ENCODE measurements at regions not wholly inside any gene's neighbourhood (a gene's known extent, or its start where the extent isn't known, plus 50 kb on each side); places are given as distances from the start of the nearest gene placed in this dataset.
"Not testable (repeated sequence)": the region's sequence is repeated elsewhere in the genome, so short reads cannot be mapped to it uniquely, and the experiment has no call there.

DNA sequence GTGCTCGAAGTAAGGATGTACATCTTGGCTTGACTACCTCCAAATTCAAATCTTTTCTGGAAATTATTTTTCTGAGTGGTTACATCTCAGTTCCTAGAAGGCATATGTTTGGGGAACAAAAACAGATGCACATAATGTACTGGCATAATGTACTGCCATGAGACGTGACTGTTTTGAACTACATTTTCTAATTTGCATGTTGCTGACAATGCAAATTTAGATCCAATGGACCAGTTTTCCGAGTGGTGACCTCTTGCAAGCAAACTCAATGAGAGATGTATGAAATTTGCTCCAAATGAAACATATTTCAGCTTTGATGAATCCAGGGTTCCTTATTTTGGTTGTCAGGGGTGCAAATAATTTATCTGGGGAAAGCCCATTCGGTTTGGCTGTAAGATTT lies 694.3 kb downstream of the GRXCR1 start:
- Histone ChIP-seq H3K9me3 (ENCODE audit: control insufficient read depth, insufficient read depth, low read length) (no peaks in the 10 kb centered on the region), H3K36me3 (ENCODE audit: control insufficient read depth, insufficient read depth, low read length) (no peaks in the 10 kb centered on the region), H3K4me1 (ENCODE audit: control insufficient read depth, insufficient read depth, low read length) (no peaks in the 10 kb centered on the region), H3K4me3 (ENCODE audit: low read length) (no peak overlapping the region), H3K27me3 (ENCODE audit: control insufficient read depth, insufficient read depth, low read length) (no peaks in the 10 kb centered on the region), H3K27ac (ENCODE audit: low read length) (no peak overlapping the region)
- DNase-seq (ENCODE audit: low read depth, low spot score) = no peak
- whole genome bisulfite sequencing (ENCODE audit: insufficient coverage, insufficient read length) = no CpG with 5 or more reads among the region's 4 CpGs

DNA sequence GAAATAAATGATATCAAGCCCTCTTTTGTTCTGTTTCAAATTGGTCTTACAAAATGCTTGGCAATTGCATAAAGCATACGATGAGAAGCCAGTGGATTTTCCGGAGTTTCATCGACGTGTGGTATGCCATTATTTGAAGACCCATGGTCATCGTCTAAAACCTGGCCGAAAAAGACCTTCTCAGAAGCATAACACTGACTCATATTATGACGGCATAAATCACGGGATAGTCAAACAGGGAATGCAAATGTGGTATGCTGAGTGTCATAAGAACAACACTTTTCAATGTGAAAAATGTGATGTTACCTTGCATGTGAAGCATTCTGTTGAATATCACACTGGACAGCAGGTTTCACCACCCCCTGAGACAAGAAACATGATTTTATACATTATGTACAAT lies 695.2 kb downstream of the GRXCR1 start:
- no peaks in the 10 kb centered on the region for H3K27me3 ChIP-seq (ENCODE audit: control insufficient read depth, insufficient read depth, low read length)
- H3K36me3 ChIP-seq (ENCODE audit: control insufficient read depth, insufficient read depth, low read length) = no peaks in the 10 kb centered on the region
- H3K9me3 ChIP-seq (ENCODE audit: control insufficient read depth, insufficient read depth, low read length) = no peaks in the 10 kb centered on the region
- WGBS (ENCODE audit: insufficient coverage, insufficient read length) = no CpG with 5 or more reads among the region's 8 CpGs
- H3K4me3 ChIP-seq (ENCODE audit: low read length) = no peak overlapping the region
- H3K27ac ChIP-seq (ENCODE audit: low read length) = no peak overlapping the region
- DNase-seq (ENCODE audit: low read depth, low spot score) = no peak
- no peaks in the 10 kb centered on the region for H3K4me1 ChIP-seq (ENCODE audit: control insufficient read depth, insufficient read depth, low read length)

DNA sequence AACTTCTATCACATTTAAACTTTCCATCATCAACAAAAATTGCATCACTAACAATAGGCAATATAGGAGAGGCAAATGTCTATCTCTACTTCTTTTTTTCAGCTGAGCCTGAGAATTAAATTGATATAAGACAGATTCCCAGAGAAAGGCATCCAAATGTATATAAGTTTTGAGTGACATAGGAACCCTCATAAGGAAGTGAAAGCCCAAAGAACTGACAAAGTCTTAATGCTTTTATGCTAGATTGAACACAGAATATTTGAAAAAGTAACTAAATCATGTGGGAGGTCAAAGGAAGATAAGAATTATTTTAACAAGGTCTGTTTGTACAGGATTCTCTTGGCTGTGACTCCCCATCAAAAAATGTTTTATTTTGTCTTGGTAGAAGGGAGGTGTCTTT lies 714.9 kb downstream of the GRXCR1 start:
- Histone ChIP-seq H3K27me3 (ENCODE audit: control insufficient read depth, insufficient read depth, low read length) (no peaks in the 10 kb centered on the region), H3K36me3 (ENCODE audit: control insufficient read depth, insufficient read depth, low read length) (no peaks in the 10 kb centered on the region), H3K4me1 (ENCODE audit: control insufficient read depth, insufficient read depth, low read length) (no peaks in the 10 kb centered on the region), H3K4me3 (ENCODE audit: low read length) (no peak overlapping the region), H3K9me3 (ENCODE audit: control insufficient read depth, insufficient read depth, low read length) (no peaks in the 10 kb centered on the region), H3K27ac (ENCODE audit: low read length) (no peak overlapping the region)
- DNase-seq (ENCODE audit: low read depth, low spot score) = no peak

DNA sequence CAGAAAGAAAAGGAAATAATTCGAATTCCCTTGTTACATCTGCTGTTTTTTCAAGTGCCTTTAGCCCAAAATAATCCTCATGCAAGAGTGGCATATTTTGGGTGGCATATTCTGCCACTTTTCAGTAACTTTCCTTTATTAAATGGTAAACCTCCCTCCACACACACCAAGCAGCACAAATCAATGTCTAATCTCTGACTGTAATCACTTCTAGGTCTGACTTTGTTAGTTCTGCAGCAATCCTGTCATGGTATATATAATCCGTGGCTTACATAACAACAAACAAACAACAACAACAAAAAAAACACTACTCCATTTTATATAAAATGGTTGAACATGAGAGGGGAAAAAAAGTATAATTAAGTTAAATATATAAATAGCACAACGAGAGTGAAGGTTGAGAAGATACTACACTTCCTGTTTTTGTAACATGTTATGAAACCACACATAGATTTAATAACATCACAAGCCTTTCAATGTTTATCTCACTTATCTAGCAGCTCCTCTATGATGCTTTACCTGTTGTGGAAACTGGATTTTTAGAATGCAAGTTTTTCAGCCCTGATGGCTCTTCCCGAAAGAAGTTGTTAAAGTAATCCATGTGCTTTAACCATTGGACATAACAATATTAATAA lies 715.4 kb downstream of the GRXCR1 start:
- no peak for DNase-seq (ENCODE audit: low read depth, low spot score)
- Histone ChIP-seq H3K27me3 (ENCODE audit: control insufficient read depth, insufficient read depth, low read length) (no peaks in the 10 kb centered on the region), H3K4me1 (ENCODE audit: control insufficient read depth, insufficient read depth, low read length) (no peaks in the 10 kb centered on the region), H3K9me3 (ENCODE audit: control insufficient read depth, insufficient read depth, low read length) (no peaks in the 10 kb centered on the region), H3K36me3 (ENCODE audit: control insufficient read depth, insufficient read depth, low read length) (no peaks in the 10 kb centered on the region), H3K4me3 (ENCODE audit: low read length) (no peak overlapping the region), H3K27ac (ENCODE audit: low read length) (no peak overlapping the region)
- WGBS (ENCODE audit: insufficient coverage, insufficient read length) = no CpG with 5 or more reads among the region's 4 CpGs

DNA sequence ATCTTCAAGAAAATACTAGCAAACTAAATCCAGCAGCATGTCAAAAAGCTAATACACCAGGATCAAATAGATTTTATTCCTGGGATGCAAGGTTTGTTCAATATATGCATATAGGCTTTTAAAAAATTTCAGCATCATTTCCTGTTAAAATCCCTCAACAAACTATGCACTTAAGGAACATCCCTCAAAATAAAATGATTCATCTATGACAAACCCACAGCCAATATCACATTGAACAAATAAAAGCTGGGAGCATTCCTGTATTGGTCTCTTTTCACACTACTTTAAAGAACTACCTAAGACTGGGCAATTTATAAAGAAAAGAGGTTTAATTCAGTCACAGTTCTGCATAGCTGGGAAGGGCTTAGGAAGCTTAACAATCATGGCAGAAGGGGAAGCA lies 726.7 kb downstream of the GRXCR1 start:
- no peaks in the 10 kb centered on the region for H3K9me3 ChIP-seq (ENCODE audit: control insufficient read depth, insufficient read depth, low read length)
- H3K4me3 ChIP-seq (ENCODE audit: low read length) = no peak overlapping the region
- H3K27me3 ChIP-seq (ENCODE audit: control insufficient read depth, insufficient read depth, low read length) = no peaks in the 10 kb centered on the region
- DNase-seq (ENCODE audit: low read depth, low spot score) = no peak
- H3K27ac ChIP-seq (ENCODE audit: low read length) = no peak overlapping the region
- H3K36me3 ChIP-seq (ENCODE audit: control insufficient read depth, insufficient read depth, low read length) = no peaks in the 10 kb centered on the region
- no peaks in the 10 kb centered on the region; the same call in 1 of the 2 replicates for H3K4me1 ChIP-seq (ENCODE audit: control insufficient read depth, insufficient read depth, low read length)

DNA sequence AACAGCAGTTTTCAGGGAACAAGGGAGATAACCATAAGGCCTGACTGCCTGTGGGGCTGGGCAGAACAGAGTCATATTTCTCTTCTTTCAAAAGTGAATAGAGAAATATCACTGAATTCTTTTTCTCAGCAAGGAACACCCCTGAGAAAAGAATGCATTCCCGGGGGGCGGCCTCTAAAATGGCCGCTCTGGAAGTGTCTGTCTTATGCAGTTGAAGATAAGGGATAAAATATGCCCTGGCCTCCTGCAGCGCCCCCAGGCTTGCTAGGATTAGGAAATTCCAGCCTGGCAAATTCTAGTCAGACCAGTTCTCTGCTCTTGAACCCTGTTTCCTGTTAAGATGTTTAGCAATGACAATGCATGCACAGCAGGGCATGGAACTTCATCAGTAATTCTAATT lies 745.4 kb downstream of the GRXCR1 start:
- WGBS (ENCODE audit: insufficient coverage, insufficient read length) = no CpG with 5 or more reads among the region's 4 CpGs
- H3K4me1 ChIP-seq (ENCODE audit: control insufficient read depth, insufficient read depth, low read length); H3K9me3 ChIP-seq (ENCODE audit: control insufficient read depth, insufficient read depth, low read length); H3K27ac ChIP-seq (ENCODE audit: low read length); H3K36me3 ChIP-seq (ENCODE audit: control insufficient read depth, insufficient read depth, low read length); DNase-seq (ENCODE audit: low read depth, low spot score); H3K27me3 ChIP-seq (ENCODE audit: control insufficient read depth, insufficient read depth, low read length); H3K4me3 ChIP-seq (ENCODE audit: low read length): not testable (repeated sequence)

DNA sequence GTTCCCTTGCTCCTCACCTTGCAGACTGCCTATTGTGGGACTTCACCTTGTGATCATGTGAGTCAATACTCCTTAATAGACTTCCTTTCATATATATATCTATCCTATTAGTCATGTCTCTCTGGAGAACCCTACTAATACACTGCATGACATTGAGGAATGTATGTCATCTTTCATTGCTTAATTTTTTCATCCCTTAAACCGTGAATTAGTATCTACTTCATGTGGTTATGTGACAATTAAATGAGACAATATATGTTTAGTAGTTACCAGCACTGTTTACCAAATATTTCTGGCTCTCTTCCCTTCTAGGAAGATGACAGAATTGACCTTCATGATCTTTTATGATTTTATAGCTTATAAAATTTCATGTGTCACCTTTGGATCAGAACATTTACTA lies 759.5 kb downstream of the GRXCR1 start:
- no peak overlapping the region for H3K27ac ChIP-seq (ENCODE audit: low read length)
- no peaks in the 10 kb centered on the region for H3K36me3 ChIP-seq (ENCODE audit: control insufficient read depth, insufficient read depth, low read length)
- H3K4me3 ChIP-seq (ENCODE audit: low read length) = no peak overlapping the region
- DNase-seq (ENCODE audit: low read depth, low spot score) = no peak
- H3K4me1 ChIP-seq (ENCODE audit: control insufficient read depth, insufficient read depth, low read length) = no peaks in the 10 kb centered on the region
- H3K27me3 ChIP-seq (ENCODE audit: control insufficient read depth, insufficient read depth, low read length) = no peaks in the 10 kb centered on the region
- WGBS (ENCODE audit: insufficient coverage, insufficient read length) = no CpG with 5 or more reads among the region's 1 CpG
- no peaks in the 10 kb centered on the region for H3K9me3 ChIP-seq (ENCODE audit: control insufficient read depth, insufficient read depth, low read length)

DNA sequence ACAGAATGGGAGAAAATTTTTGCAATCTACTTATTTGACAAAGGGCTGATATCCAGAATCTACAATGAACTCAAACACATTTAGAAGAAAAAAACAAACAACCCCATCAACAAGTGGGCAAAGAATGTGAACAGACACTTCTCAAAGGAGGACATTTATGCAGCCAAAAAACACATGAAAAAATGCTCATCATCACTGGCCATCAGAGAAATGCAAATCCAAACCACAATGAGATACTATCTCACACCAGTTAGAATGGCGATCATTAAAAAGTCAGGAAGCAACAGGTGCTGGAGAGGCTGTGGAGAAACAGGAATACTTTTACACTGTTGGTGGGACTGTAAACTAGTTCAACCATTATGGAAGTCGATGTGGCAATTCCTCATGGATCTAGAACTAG lies 767.0 kb downstream of the GRXCR1 start:
- not testable (repeated sequence) for DNase-seq (ENCODE audit: low read depth, low spot score); H3K9me3 ChIP-seq (ENCODE audit: control insufficient read depth, insufficient read depth, low read length); H3K36me3 ChIP-seq (ENCODE audit: control insufficient read depth, insufficient read depth, low read length); H3K4me1 ChIP-seq (ENCODE audit: control insufficient read depth, insufficient read depth, low read length); H3K4me3 ChIP-seq (ENCODE audit: low read length); H3K27ac ChIP-seq (ENCODE audit: low read length); H3K27me3 ChIP-seq (ENCODE audit: control insufficient read depth, insufficient read depth, low read length)
- WGBS (ENCODE audit: insufficient coverage, insufficient read length) = no CpG with 5 or more reads among the region's 2 CpGs

DNA sequence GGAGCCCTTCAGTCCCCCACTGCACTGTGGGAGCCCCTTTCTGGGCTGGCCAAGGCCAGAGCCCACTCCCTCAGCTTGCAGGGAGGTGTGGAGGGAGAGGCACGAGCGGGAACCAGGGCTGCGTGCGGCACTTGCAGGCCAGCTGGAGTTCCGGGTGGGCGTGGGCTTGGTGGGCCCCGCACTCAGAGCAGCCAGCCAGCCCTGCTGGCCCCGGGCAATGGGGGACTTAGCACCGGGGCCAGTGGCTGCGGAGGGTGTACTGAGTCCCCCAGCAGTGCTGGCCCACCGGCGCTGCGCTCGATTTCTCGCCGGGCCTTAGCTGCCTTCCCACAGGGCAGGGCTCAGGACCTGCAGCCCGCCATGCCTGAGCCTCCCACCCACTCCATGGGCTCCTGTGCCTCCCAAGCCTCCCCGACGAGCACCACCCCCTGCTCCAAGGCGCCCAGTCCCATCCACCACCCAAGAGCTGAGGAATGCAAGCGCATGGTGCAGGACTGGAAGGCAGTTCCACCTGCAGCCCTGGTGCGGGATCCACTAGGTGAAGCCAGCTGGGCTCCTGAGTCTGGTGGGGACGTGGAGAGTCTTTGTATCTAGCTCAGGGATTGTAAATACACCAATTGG lies 776.2 kb downstream of the KCTD8 start:
- not testable (repeated sequence) for H3K27ac ChIP-seq (ENCODE audit: low read length); H3K9me3 ChIP-seq (ENCODE audit: control insufficient read depth, insufficient read depth, low read length); H3K4me3 ChIP-seq (ENCODE audit: low read length); H3K27me3 ChIP-seq (ENCODE audit: control insufficient read depth, insufficient read depth, low read length); H3K4me1 ChIP-seq (ENCODE audit: control insufficient read depth, insufficient read depth, low read length); H3K36me3 ChIP-seq (ENCODE audit: control insufficient read depth, insufficient read depth, low read length); DNase-seq (ENCODE audit: low read depth, low spot score)
- WGBS (ENCODE audit: insufficient coverage, insufficient read length) = no CpG with 5 or more reads among the region's 23 CpGs

DNA sequence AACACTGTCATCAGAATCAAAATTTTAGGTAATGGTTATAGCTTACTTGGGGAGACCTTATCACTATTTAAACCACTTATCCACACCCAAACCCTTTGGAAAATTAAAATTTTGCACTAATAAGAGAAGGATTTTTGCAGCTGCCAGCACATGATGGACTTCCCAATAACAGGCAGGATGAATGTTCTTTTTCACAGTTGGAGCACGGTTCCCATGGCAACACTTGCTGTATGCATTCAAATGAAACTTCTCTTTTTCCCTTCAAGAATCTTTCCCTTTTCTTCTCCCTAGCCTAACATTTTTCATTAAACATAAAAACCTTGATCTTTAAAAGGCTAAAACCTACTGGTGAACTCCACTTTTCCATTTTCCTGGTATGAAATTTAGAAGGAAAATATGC lies 768.2 kb downstream of the KCTD8 start:
- Histone ChIP-seq H3K36me3 (ENCODE audit: control insufficient read depth, insufficient read depth, low read length) (no peaks in the 10 kb centered on the region), H3K4me3 (ENCODE audit: low read length) (no peak overlapping the region), H3K4me1 (ENCODE audit: control insufficient read depth, insufficient read depth, low read length) (no peaks in the 10 kb centered on the region), H3K9me3 (ENCODE audit: control insufficient read depth, insufficient read depth, low read length) (no peaks in the 10 kb centered on the region), H3K27ac (ENCODE audit: low read length) (no peak overlapping the region), H3K27me3 (ENCODE audit: control insufficient read depth, insufficient read depth, low read length) (no peaks in the 10 kb centered on the region)
- DNase-seq (ENCODE audit: low read depth, low spot score) = no peak
- WGBS (ENCODE audit: insufficient coverage, insufficient read length) = no CpG with 5 or more reads among the region's 1 CpG

DNA sequence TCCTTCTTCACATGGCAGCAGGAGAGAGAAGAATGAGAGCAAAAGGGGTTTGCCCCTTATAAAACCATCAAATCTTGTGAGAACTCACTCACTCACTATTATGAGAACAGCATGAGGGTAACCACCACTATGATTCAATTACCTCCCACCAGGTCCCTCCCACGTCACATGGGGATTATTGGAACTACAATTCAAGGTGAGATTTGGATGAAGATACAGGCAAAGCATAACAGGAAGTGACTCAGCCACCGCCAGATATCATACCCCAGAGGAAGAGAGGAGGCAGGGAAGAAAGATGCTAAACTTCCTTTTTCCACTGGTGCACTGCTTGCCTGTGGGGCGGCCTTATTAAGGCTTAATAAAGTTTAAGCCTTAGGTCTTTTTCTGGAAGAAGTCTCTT lies 766.1 kb downstream of the KCTD8 start:
- Histone ChIP-seq H3K9me3 (ENCODE audit: control insufficient read depth, insufficient read depth, low read length) (no peaks in the 10 kb centered on the region), H3K36me3 (ENCODE audit: control insufficient read depth, insufficient read depth, low read length) (no peaks in the 10 kb centered on the region), H3K27me3 (ENCODE audit: control insufficient read depth, insufficient read depth, low read length) (no peaks in the 10 kb centered on the region), H3K4me1 (ENCODE audit: control insufficient read depth, insufficient read depth, low read length) (no peaks in the 10 kb centered on the region), H3K27ac (ENCODE audit: low read length) (no peak overlapping the region), H3K4me3 (ENCODE audit: low read length) (no peak overlapping the region)
- whole genome bisulfite sequencing (ENCODE audit: insufficient coverage, insufficient read length) = no CpG with 5 or more reads among the region's 3 CpGs
- DNase-seq (ENCODE audit: low read depth, low spot score) = no peak
